HK-2 (cell line): ENCODE measurements at regions not wholly inside any gene's neighbourhood (a gene's known extent, or its start where the extent isn't known, plus 50 kb on each side); places are given as distances from the start of the nearest gene placed in this dataset.
"Not testable (repeated sequence)": the region's sequence is repeated elsewhere in the genome, so short reads cannot be mapped to it uniquely, and the experiment has no call there.

ENCODE experiments used
- DNase-seq: peaks from one replicate; pipeline ENCODE4 v3.0.0-alpha.2; 2018; ENCODE audit not compliant: unreplicated experiment

- DNase-seq, result no peak
These were observed 165.6 kb upstream of the PRICKLE2 start for GRCh38 chr3:64390893-64391292.

- no peak for DNase-seq
These were observed 163.6 kb upstream of the PRICKLE2 start for GRCh38 chr3:64388886-64389285.

- no peak for DNase-seq
These were observed 162.4 kb upstream of the PRICKLE2 start for GRCh38 chr3:64387688-64388087.

GRCh38 chr3:64385277-64385676, 160.0 kb upstream of the PRICKLE2 start:
- no peak for DNase-seq

GRCh38 chr3:64384561-64384960, 159.3 kb upstream of the PRICKLE2 start:
- DNase-seq, result no peak

- no peak for DNase-seq
These were observed 156.9 kb upstream of the PRICKLE2 start for GRCh38 chr3:64382153-64382552.

GRCh38 chr3:64381367-64381766, 156.1 kb upstream of the PRICKLE2 start:
- no peak for DNase-seq

GRCh38 chr3:64380546-64380945, 155.3 kb upstream of the PRICKLE2 start:
- DNase-seq, result no peak

GRCh38 chr3:64379221-64379620, 154.0 kb upstream of the PRICKLE2 start:
- DNase-seq, result no peak

GRCh38 chr3:64377942-64378341, 152.7 kb upstream of the PRICKLE2 start:
- DNase-seq, result no peak

- no peak for DNase-seq
These were observed 150.5 kb upstream of the PRICKLE2 start for GRCh38 chr3:64375737-64376136.

- no peak for DNase-seq
These were observed 144.1 kb upstream of the PRICKLE2 start for GRCh38 chr3:64369390-64369789.

GRCh38 chr3:64368257-64369020, 143.2 kb upstream of the PRICKLE2 start:
- DNase-seq, result no peak

- no peak for DNase-seq
These were observed 140.6 kb upstream of the PRICKLE2 start for GRCh38 chr3:64365877-64366276.

- no peak for DNase-seq
These were observed 138.6 kb upstream of the PRICKLE2 start for GRCh38 chr3:64363842-64364241.

GRCh38 chr3:64361962-64362735, 136.9 kb upstream of the PRICKLE2 start:
- DNase-seq, result no peak

- not testable (repeated sequence) for DNase-seq
These were observed 135.8 kb upstream of the PRICKLE2 start for GRCh38 chr3:64361036-64361435.

- DNase-seq, result no peak
These were observed 135.0 kb upstream of the PRICKLE2 start for GRCh38 chr3:64360280-64360679.

GRCh38 chr3:64359735-64360134, 134.5 kb upstream of the PRICKLE2 start:
- no peak for DNase-seq

- no peak for DNase-seq
These were observed 133.6 kb upstream of the PRICKLE2 start for GRCh38 chr3:64358853-64359252.

- DNase-seq, result no peak
These were observed 132.9 kb upstream of the PRICKLE2 start for GRCh38 chr3:64358176-64358575.

- no peak for DNase-seq
These were observed 132.2 kb upstream of the PRICKLE2 start for GRCh38 chr3:64357481-64357880.

GRCh38 chr3:64355401-64355807, 130.1 kb upstream of the PRICKLE2 start:
- no peak for DNase-seq
